ENCODE measurements at regions not wholly inside any gene's neighbourhood (a gene's known extent, or its start where the extent isn't known, plus 50 kb on each side); places are given as distances from the start of the nearest gene placed in this dataset.

- TF ChIP-seq, protein P1, sequence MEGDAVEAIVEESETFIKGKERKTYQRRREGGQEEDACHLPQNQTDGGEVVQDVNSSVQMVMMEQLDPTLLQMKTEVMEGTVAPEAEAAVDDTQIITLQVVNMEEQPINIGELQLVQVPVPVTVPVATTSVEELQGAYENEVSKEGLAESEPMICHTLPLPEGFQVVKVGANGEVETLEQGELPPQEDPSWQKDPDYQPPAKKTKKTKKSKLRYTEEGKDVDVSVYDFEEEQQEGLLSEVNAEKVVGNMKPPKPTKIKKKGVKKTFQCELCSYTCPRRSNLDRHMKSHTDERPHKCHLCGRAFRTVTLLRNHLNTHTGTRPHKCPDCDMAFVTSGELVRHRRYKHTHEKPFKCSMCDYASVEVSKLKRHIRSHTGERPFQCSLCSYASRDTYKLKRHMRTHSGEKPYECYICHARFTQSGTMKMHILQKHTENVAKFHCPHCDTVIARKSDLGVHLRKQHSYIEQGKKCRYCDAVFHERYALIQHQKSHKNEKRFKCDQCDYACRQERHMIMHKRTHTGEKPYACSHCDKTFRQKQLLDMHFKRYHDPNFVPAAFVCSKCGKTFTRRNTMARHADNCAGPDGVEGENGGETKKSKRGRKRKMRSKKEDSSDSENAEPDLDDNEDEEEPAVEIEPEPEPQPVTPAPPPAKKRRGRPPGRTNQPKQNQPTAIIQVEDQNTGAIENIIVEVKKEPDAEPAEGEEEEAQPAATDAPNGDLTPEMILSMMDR (conservative IDR thresholded peaks at IDR 0.05; ENCODE audit: low read length) = no peak
- no peak for TF ChIP-seq EZH2phosphoT487 (IDR thresholded peaks at IDR 0.05; ENCODE audit: borderline replicate concordance)
These were observed 59.1 kb upstream of the ALDH1A1 start for GRCh38 chr9:73011956-73012355.

Measured in Loucy (cell line).